Thoracic aorta (tissue), 2 donors: ENCODE measurements at regions not wholly inside any gene's neighbourhood (a gene's known extent, or its start where the extent isn't known, plus 50 kb on each side); places are given as distances from the start of the nearest gene placed in this dataset.

Experiments
- ATAC-seq: fragments of 150-250 bp; one replicate; pipeline ENCODE4 v1.8.0; 2017; ENCODE audit warnings: low read depth; ENCODE audit not compliant: insufficient number of reproducible peaks, low FRiP score
- DNase-seq: peaks from one replicate; pipeline ENCODE4 v3.0.0-alpha.2; 2020; ENCODE audit warnings: low spot score
- H3K27ac ChIP-seq, 2 donors: fragments of 200-600 bp; sonication (generic); 1 replicate in 1 of 2; 2 replicates in 1 of 2; pipeline ENCODE4 v1.5.1; 2016; ENCODE audit warnings: mild to moderate bottlenecking in 2 of 2, moderate library complexity in 2 of 2
- H3K27me3 ChIP-seq: fragments of 200-600 bp; sonication (generic); replicated peaks from 2 replicates; pipeline ENCODE4 v1.6.0; 2016; ENCODE audit warnings: mild to moderate bottlenecking; ENCODE audit not compliant: insufficient read depth
- H3K36me3 ChIP-seq: fragments of 200-600 bp; sonication (generic); one replicate; pipeline ENCODE4 v1.5.1; 2016
- H3K4me1 ChIP-seq, 2 donors: fragments of 200-600 bp; sonication (generic); 1 replicate in 1 of 2; 2 replicates in 1 of 2; pipeline versions ENCODE4 v1.5.1 to v1.6.0; 2016; ENCODE audit warnings: low read depth in 2 of 2, mild to moderate bottlenecking in 1 of 2; ENCODE audit not compliant: control insufficient read depth in 1 of 2
- H3K4me3 ChIP-seq: fragments of 200-600 bp; sonication (generic); 2 replicates; pipeline ENCODE4 v1.5.1; 2016; ENCODE audit warnings: mild to moderate bottlenecking
- H3K9me3 ChIP-seq: fragments of 200-600 bp; sonication (generic); 2 replicates; pipeline ENCODE4 v1.5.1; 2016
- CTCF ChIP-seq: fragments of 200-600 bp; sonication (generic); IDR thresholded peaks from one replicate; pipeline ENCODE4 v1.5.1; 2019; ENCODE audit warnings: antibody characterized with exemption

DNA sequence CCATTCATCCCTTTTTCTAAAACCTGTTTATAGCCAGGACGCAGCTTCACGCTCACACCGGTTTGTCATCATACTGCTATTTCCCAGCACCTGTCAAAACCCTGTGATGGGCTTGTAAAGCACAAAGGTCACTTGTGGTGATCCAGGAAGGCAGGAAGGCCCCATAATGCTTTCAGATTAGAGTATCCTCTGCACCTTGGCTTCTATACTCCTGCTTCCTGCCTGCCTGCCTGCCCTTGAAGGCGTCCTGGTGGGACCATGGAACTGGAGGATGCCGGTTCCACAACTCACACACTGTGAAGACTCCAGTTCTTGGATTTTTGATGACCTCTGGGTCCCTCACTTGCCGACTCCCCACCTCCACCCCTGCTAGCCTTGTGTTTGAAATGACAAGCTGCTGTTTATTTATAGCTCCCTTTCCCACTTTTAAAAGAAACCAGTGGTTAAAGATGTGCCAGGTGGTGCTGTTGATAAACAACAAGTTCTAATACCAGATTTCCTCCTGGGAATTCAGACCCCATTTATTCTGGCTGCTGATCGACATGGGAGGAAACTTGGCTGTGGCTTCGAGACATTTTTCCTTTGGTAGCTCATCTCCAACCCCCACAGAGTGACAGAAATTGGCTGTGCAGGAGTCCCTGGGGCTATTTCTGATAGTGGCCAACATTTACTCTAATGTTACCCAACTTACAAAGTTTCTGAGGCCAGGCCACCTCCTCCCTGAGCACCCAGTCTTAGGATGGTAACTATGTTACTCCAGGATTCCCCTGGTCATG, 211.5 kb downstream of the KDR start:
- no peaks in the 10 kb centered on the region for H3K9me3 ChIP-seq
- DNase-seq: no peak
- H3K4me1 ChIP-seq: peaks cover 7 to 24% of the 10 kb centered on the region in 2 donors
- ATAC-seq: no peak
- H3K4me3 ChIP-seq: no peak overlapping the region
- H3K36me3 ChIP-seq: no peaks in the 10 kb centered on the region
- no peak overlapping the region for H3K27ac ChIP-seq
- no peak for TF ChIP-seq CTCF
- H3K27me3 ChIP-seq: no peaks in the 10 kb centered on the region

- Histone ChIP-seq H3K4me3 (no peak overlapping the region), H3K4me1 (peaks cover 7 to 24% of the 10 kb centered on the region in 2 donors), H3K27me3 (no peaks in the 10 kb centered on the region), H3K27ac (no peak overlapping the region), H3K9me3 (no peaks in the 10 kb centered on the region), H3K36me3 (no peaks in the 10 kb centered on the region)
- TF ChIP-seq CTCF: no peak
- ATAC-seq (no peak), DNase-seq (no peak)
Measured at GRCh38 chr4:54912155-54912554, 213.2 kb downstream of the KDR start.

DNA sequence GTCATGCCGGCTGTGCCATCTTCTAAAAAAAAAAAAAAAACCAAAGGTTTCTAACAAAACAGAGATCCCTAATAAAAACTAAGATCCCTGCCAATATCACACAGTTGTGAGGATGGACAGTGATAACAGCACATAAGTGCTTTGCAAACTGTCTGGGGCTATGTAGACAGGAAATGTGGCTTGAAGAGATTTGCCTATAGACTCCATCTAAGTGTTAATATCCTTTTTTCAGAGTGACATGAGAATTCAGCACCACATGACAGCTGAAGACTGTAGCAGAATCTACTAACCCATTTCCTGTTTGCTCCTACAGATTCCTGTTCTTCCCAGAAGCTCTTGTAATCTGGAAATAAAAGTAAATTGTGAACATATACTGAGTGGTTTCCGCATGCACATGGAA, 215.4 kb downstream of the KDR start:
- no peak for DNase-seq
- H3K36me3 ChIP-seq: no peaks in the 10 kb centered on the region
- no peak for TF ChIP-seq CTCF
- H3K27me3 ChIP-seq: no peaks in the 10 kb centered on the region
- H3K4me1 ChIP-seq: peaks cover 7 to 22% of the 10 kb centered on the region in 2 donors
- no peak for ATAC-seq
- no peaks in the 10 kb centered on the region for H3K9me3 ChIP-seq
- H3K27ac ChIP-seq: no peak overlapping the region
- no peak overlapping the region for H3K4me3 ChIP-seq

GRCh38 chr4:54908763-54909162, 216.6 kb downstream of the KDR start:
- no peak overlapping the region for H3K4me3 ChIP-seq

GRCh38 chr4:54904953-54905352, 220.4 kb downstream of the KDR start:
- no peak overlapping the region for H3K27ac ChIP-seq
- H3K4me1 ChIP-seq: peaks cover 4 to 13% of the 10 kb centered on the region in 2 donors
- H3K9me3 ChIP-seq: no peaks in the 10 kb centered on the region
- no peak for ATAC-seq
- no peak for TF ChIP-seq CTCF
- H3K27me3 ChIP-seq: no peaks in the 10 kb centered on the region
- no peak for DNase-seq
- no peaks in the 10 kb centered on the region for H3K36me3 ChIP-seq
- H3K4me3 ChIP-seq: no peak overlapping the region

More at GRCh38 chr4:54908763-54909162, 216.6 kb downstream of the KDR start:
- ATAC-seq: no peak
- Histone ChIP-seq H3K36me3 (no peaks in the 10 kb centered on the region), H3K9me3 (no peaks in the 10 kb centered on the region), H3K27me3 (no peaks in the 10 kb centered on the region), H3K4me1 (peaks cover 3 to 10% of the 10 kb centered on the region in 2 donors), H3K27ac (no peak overlapping the region)
- no peak for TF ChIP-seq CTCF
- no peak for DNase-seq
